Ovary (tissue), 7 donors: ENCODE measurements at regions not wholly inside any gene's neighbourhood (a gene's known extent, or its start where the extent isn't known, plus 50 kb on each side); places are given as distances from the start of the nearest gene placed in this dataset.

Experiments used
- DNase-seq, 5 donors: peaks; one replicate each; pipeline ENCODE4 v3.0.0-alpha.2; 2019 to 2020
- H3K27ac ChIP-seq, 2 donors: fragments of 200-600 bp; one replicate each; pipeline versions ENCODE4 v1.5.1 to v1.8.0; 2019 to 2022
- H3K27me3 ChIP-seq: fragments of 200-600 bp; one replicate; pipeline ENCODE4 v1.8.0; 2022
- H3K36me3 ChIP-seq: fragments of 200-600 bp; sonication (generic); one replicate; pipeline ENCODE4 v1.5.1; 2019
- H3K4me1 ChIP-seq: one replicate; pipeline ENCODE4 v1.8.1; 2013; ENCODE audit warnings: mild to moderate bottlenecking, moderate library complexity; ENCODE audit not compliant: insufficient read depth
- H3K4me3 ChIP-seq: fragments of 200-600 bp; sonication (generic); one replicate; pipeline ENCODE4 v1.5.1; 2017
- H3K9me3 ChIP-seq, 2 donors: fragments of 200-600 bp in 1 of 2; sonication (generic) in 1 of 2; one replicate each; pipeline versions ENCODE4 v1.5.1 to v1.8.1; 2013 to 2019; ENCODE audit warnings: mild to moderate bottlenecking in 1 of 2, moderate library complexity in 1 of 2
- EP300 ChIP-seq: sonication (generic); formaldehyde crosslinking; IDR thresholded peaks from one replicate; pipeline ENCODE4 v1.6.1; 2017; ENCODE audit warnings: antibody characterized with exemption
- POLR2A ChIP-seq: fragments of 450-650 bp; IDR thresholded peaks from one replicate; pipeline ENCODE4 v1.6.1; 2017; ENCODE audit warnings: antibody characterized with exemption, mild to moderate bottlenecking, moderate library complexity
- whole genome bisulfite sequencing, 3 donors: extraction: QIAGEN DNeasy Blood & Tissue Kit in 1 of 3; methylation state at CpG; one replicate each; pipeline versions ENCODE4 v1.1.5 to v1.1.7; 2013 to 2017; 5-methylcytosine and 5-hydroxymethylcytosine counted together
- intact Hi-C, 4 donors: fragments of 100-400 bp; cut with DNase I; formaldehyde crosslinking; loops; one replicate each; pipeline versions ENCODE4 v1.11.0 to v1.15.1; 2022 to 2023
- TF ChIP-seq, protein P1 (sequence below), 3 donors: fragments of 450-650 bp in 2 of 3; fragments of 200-600 bp in 1 of 3; IDR thresholded peaks; one replicate each; pipeline versions ENCODE4 v1.5.1 to v1.8.0; 2016 to 2022; ENCODE audit warnings: antibody characterized with exemption in 3 of 3, mild to moderate bottlenecking in 1 of 3
- donor health status: DM: no; HTN: no; CAD: no; lungs with moderate emphysema.
- donor health status: DM: no; HTN: no; CAD: no.
- donor health status: Bipolar disorder and iron deficiency.
- donor health status: DM: no; HTN: no; CAD: no.
- donor health status: DM: yes; HTN: yes; CAD: no.

- TF ChIP-seq, protein P1, sequence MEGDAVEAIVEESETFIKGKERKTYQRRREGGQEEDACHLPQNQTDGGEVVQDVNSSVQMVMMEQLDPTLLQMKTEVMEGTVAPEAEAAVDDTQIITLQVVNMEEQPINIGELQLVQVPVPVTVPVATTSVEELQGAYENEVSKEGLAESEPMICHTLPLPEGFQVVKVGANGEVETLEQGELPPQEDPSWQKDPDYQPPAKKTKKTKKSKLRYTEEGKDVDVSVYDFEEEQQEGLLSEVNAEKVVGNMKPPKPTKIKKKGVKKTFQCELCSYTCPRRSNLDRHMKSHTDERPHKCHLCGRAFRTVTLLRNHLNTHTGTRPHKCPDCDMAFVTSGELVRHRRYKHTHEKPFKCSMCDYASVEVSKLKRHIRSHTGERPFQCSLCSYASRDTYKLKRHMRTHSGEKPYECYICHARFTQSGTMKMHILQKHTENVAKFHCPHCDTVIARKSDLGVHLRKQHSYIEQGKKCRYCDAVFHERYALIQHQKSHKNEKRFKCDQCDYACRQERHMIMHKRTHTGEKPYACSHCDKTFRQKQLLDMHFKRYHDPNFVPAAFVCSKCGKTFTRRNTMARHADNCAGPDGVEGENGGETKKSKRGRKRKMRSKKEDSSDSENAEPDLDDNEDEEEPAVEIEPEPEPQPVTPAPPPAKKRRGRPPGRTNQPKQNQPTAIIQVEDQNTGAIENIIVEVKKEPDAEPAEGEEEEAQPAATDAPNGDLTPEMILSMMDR (IDR thresholded peaks at IDR 0.05), result no peak
- no peak for TF ChIP-seq EP300
- TF ChIP-seq POLR2A, result no peak
- WGBS, 3 donors, result 64 to 91% (median 89%) methylated on average over 2 of the region's 2 CpGs
- Histone ChIP-seq H3K9me3 (no peaks in the 10 kb centered on the region), H3K36me3 (no peaks in the 10 kb centered on the region), H3K27me3 (no peaks in the 10 kb centered on the region), H3K4me3 (no peak overlapping the region), H3K4me1 (no peaks in the 10 kb centered on the region), H3K27ac (no peak overlapping the region)
- no peak for DNase-seq
- intact Hi-C loops, result no loop called here
These were observed 330.0 kb upstream of the RND3 start for GRCh38 chr2:150817422-150817821.

DNA sequence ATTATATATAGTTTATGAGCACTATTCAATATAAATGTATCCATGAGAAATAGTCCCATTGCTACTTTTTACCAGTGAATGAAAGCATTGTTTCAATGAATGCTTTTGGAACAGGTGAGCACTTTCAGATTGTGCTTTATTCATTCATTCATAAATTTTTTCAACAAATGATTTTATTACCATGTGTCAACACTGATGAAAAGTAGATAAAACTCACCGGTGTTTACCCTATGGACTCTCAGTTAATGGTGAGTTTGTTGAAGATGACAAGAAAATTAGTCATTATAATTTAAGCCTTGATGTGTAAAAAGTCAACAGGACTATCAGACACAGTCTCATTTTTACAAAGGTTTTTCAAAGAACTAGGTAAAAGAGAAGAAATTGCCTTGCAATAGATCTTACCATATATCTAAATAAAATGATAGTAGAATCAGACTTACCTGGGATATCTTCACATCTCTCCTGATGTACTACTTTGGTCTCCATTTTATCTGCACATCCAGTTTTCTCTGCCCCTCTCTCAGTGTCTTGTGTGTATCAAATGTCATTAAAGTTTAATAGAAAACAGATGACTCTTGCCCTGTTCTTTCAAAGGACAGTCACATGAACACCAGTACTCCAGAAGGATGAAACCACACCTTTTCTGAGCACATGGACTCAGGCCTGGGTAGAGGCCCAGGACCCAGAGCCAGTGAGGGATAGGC lies 325.3 kb upstream of the RND3 start:
- Histone ChIP-seq H3K36me3 (no peaks in the 10 kb centered on the region), H3K4me3 (no peak overlapping the region), H3K9me3 (no peaks in the 10 kb centered on the region), H3K27ac (no peak overlapping the region), H3K4me1 (no peaks in the 10 kb centered on the region), H3K27me3 (no peaks in the 10 kb centered on the region)
- TF ChIP-seq, protein P1 (IDR thresholded peaks at IDR 0.05), result no peak
- TF ChIP-seq EP300 (no peak), POLR2A (no peak)
- DNase-seq, result no peak
- intact Hi-C loops, result no loop called here
- 41 to 50% (median 48%) methylated on average over 1 of the region's 1 CpG for whole genome bisulfite sequencing, 3 donors

- H3K9me3 ChIP-seq, result no peaks in the 10 kb centered on the region
- no peak overlapping the region for H3K27ac ChIP-seq
- no peaks in the 10 kb centered on the region for H3K27me3 ChIP-seq
- intact Hi-C loops, result no loop called here
- H3K36me3 ChIP-seq, result no peaks in the 10 kb centered on the region
- 60 to 66% (median 62%) methylated on average over 3 of the region's 3 CpGs for WGBS, 3 donors
- no peaks in the 10 kb centered on the region for H3K4me1 ChIP-seq
- TF ChIP-seq POLR2A, result no peak
- no peak for TF ChIP-seq EP300
- TF ChIP-seq, protein P1 (IDR thresholded peaks at IDR 0.05), result no peak
- DNase-seq, result no peak
- H3K4me3 ChIP-seq, result no peak overlapping the region
These were observed 324.6 kb upstream of the RND3 start for GRCh38 chr2:150812066-150812465.

DNA sequence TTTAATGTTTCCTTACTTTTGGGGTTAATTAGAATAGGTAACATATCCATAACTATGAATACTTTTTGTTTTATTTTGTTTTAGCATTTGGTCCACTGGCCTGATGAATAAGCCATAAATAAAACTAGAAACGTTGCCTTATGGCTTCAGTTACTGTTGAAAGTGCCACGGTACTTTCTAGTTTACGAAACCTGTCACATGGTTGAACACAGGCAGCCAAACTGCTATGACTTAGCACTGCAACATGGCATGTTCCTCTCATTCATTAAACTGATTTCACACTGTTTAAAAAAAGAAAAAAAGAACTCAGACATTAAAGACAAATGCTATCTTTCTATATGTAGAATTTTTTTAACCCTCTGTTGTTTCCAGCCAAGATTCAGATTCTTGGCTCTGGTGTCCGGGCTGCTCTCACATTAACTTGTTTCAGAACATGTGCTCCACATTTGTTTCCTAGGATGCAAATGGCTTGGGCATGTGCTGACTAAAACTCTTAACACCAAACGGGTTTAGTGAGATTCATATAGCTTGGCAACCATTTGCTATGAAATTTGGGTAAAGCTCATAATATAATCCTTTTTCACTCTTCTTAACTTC lies 323.9 kb upstream of the RND3 start:
- no peak for DNase-seq
- H3K27me3 ChIP-seq, result no peaks in the 10 kb centered on the region
- intact Hi-C loops, result no loop called here
- peaks cover 1% of the 10 kb centered on the region for H3K4me1 ChIP-seq
- no peaks in the 10 kb centered on the region for H3K9me3 ChIP-seq
- no peak overlapping the region for H3K4me3 ChIP-seq
- H3K27ac ChIP-seq, result no peak overlapping the region
- TF ChIP-seq, protein P1 (IDR thresholded peaks at IDR 0.05), result no peak
- TF ChIP-seq EP300 (no peak), POLR2A (no peak)
- no peaks in the 10 kb centered on the region for H3K36me3 ChIP-seq
- WGBS, 3 donors, result 54 to 66% (median 63%) methylated on average over 5 of the region's 5 CpGs
